PC-9 (cell line): ENCODE measurements at regions not wholly inside any gene's neighbourhood (a gene's known extent, or its start where the extent isn't known, plus 50 kb on each side); places are given as distances from the start of the nearest gene placed in this dataset.

ENCODE experiments used
- EZH2 ChIP-seq: fragments of 200-600 bp; sonication (generic); IDR thresholded peaks from 2 replicates; pipeline ENCODE4 v1.8.0; 2017; ENCODE audit warnings: antibody characterized with exemption, low read depth
- TF ChIP-seq, protein P1 (sequence below): fragments of 200-600 bp; sonication (generic); conservative IDR thresholded peaks from 2 replicates; pipeline ENCODE4 v1.6.1; 2017; ENCODE audit warnings: mixed run types, antibody characterized with exemption, mild to moderate bottlenecking, moderate library complexity

DNA sequence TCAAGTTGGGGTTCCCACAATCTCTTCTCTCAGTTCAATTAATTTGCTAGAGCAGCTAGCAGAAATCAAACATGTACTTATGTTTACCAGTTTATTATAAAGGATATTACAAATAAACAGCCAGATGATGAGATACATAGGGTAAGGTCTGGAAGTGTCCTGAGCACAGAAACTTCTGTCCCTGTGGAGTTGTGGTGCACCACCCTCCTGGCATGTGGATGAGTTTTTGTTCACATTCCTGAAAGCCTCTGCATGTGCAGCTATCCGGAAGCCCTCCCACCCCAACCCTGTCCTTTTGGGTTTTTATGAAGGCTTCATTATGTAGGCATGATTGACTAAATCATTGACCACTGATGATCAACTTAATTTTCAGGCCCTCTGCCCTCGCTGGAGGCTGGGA is 791.2 kb upstream of the ZNF608 start:
- TF ChIP-seq, protein P1, sequence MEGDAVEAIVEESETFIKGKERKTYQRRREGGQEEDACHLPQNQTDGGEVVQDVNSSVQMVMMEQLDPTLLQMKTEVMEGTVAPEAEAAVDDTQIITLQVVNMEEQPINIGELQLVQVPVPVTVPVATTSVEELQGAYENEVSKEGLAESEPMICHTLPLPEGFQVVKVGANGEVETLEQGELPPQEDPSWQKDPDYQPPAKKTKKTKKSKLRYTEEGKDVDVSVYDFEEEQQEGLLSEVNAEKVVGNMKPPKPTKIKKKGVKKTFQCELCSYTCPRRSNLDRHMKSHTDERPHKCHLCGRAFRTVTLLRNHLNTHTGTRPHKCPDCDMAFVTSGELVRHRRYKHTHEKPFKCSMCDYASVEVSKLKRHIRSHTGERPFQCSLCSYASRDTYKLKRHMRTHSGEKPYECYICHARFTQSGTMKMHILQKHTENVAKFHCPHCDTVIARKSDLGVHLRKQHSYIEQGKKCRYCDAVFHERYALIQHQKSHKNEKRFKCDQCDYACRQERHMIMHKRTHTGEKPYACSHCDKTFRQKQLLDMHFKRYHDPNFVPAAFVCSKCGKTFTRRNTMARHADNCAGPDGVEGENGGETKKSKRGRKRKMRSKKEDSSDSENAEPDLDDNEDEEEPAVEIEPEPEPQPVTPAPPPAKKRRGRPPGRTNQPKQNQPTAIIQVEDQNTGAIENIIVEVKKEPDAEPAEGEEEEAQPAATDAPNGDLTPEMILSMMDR = no peak
- TF ChIP-seq EZH2 = no peak
